Activated CD8-positive, alpha-beta memory T cell treated with anti-CD3 and anti-CD28 coated beads for 24 hours (primary cell): ENCODE measurements at regions not wholly inside any gene's neighbourhood (a gene's known extent, or its start where the extent isn't known, plus 50 kb on each side); places are given as distances from the start of the nearest gene placed in this dataset.

ENCODE experiments used
- DNase-seq: peaks from one replicate; pipeline ENCODE4 v3.0.0-alpha.2; 2020

- DNase-seq = no peak
Measured at GRCh38 chr15:68500363-68501258, 68.6 kb upstream of the ITGA11 start.

- DNase-seq = no peak
Measured at GRCh38 chr15:68501259-68501591, 69.3 kb upstream of the ITGA11 start.

DNA sequence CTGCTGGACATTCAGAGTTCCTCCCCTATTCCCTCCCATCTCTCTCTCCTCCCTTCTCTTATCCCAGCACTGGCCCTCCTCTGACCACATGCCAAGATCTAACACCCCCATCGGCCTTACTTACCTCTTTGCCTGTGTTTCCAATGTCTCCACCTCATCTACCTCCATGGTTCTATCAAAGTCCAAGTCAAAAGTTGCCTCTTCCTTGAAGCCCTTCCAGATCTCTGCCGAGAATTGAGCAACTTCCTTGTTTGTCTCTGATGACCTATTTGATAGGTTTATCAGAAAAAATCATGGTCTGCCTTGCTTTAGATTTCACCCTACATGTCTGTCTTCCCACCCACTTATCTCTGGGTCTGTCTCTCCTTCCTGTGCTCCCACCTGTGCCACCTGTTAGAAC lies 69.7 kb upstream of the ITGA11 start:
- peak; percentile 21 for DNase-seq

GRCh38 chr15:68502398-68502901 lies 70.5 kb upstream of the ITGA11 start:
- no peak for DNase-seq

DNA sequence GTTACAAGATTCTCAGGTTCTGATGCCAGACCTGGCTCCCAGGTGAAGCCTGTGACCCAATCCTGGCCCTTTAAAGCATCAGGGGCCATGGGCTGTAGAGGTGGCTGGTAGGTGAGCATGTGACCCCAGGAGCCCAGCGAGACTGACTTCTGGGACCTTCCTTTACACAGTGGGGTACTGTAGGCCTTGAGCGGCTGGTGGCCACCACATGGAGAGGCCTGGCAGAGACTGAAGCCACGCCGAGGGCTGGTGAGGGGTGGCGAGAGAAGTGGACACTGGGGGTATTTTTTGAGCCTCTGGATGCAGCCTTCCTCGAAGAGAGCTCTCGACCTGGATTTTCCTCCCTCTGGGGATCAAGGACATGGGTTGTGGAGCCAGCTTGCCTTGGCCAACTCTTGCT lies 71.2 kb upstream of the ITGA11 start:
- DNase-seq = peak; percentile 21

DNA sequence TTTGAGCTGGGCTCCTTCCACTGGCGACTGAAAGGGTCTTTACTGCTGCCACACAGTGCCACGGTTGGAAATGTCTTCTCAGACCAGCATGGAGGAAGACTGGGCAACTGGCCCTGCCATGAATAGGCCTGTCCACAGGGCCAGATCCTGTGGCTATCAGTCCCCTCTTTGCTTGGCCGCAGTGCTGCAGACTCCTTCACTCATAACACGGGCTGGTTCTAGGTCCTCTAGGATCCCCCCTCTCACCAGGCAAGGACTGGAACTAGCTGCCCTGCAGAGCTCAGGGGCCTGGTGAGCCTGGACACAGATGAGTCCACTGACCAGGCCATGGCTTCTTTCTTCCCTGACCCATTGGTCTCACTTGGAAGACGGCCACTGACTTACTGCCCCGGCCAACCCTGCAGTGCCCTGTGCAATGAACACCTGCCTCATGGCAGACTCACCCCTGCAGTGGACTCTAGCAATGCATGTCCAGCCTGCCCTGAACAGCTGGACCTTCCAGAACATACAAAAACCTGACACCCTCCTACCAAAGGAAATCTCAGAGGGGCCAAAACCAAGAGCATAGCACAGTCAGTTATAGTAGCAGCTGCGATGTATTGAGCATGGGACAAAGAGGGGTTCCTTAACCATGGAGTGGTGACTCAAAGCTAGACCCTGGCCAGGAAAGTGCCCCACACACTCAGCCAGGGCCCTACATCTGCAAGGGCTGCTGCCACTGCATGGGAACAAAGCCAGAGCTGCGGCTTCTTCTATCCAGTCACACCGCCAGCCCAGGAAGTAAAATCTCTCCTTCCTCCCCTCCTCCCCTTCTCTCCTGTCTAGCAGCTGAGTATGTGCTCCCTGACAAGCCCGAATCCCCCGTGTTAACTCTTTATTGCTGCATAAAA lies 72.1 kb upstream of the ITGA11 start:
- DNase-seq = peak; percentile 40

DNA sequence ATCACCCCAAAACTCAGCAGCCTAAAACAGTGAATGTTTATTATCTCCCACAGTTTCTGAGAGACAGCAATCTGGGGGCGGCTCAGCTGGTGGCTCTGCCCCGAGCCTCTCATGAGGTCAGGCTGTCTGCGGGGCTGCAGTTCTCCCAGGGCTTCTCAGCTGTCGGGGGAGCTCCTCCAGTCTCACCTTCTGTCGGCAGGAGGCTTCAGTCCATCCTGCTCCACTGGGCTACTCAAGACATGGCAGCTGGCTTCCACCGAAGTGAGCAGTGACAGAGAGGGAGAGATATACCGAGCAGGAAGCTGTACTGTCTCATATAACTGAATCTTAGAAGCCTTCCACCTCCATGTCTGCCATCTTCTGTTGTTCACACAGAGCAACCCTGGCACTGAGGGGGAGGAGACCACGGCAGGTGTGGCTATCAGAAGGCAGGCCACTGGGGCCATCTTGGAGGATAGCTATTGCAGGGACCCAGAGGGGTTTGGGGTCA lies 72.8 kb upstream of the ITGA11 start:
- DNase-seq = peak; percentile 35

- peak; percentile 26 for DNase-seq
Measured at GRCh38 chr15:68506071-68506470, 72.7 kb upstream of the CORO2B start.

GRCh38 chr15:68507447-68507846 lies 71.3 kb upstream of the CORO2B start:
- DNase-seq = no peak

DNA sequence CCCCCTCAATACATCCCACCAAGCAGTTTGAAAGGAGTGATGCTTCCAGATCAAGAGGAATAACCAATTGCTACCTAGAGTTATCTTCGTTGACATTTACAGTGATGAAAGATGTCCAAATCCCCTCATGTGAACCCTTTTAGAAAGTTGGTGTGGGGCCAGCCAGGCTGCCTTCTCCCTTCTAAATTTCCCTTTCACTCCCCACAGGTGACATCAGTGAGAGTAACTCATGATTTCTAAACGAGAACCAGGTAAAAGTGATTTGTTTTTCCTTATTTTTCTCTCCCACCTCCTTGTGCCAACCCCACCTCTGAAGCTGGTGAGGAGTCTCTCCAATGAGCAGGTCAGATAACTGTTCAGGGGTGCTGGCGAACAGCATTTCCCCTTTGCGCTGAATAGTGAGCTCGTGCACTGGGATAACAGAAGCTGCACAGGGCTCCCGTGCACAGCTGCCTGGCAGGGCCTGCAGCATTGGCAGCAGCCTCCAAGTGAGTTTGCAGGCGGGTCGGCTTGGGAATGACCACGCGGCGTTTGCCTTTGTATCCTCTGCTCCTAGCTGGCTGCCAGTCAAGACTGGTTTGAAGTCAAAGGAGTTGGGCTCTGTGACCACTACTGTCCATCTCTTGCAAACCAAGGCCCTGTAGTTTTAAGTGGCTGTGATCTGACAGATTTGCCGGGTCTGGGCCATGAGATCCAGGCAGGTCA lies 70.2 kb upstream of the CORO2B start:
- DNase-seq = peak; percentile 17

DNA sequence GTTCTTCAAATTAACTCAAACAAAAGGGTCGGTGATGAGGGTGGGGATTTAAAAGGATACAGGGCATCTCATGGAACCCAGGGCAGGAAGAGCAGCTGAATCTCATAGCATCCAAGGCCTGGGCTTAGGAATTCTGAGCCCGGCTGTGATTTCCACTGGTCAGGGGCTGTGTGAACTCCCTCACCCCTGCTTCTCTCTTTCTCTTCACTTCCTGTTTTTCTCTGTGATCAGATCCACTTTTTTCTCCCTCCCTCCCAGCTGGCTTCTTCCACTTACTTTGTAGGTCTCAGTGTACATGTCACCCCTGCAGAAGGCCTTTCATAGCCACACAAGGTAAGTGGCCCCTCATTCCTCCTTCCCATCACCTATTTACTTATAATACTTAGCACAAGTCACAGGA lies 68.2 kb upstream of the CORO2B start:
- peak; percentile 17 for DNase-seq

DNA sequence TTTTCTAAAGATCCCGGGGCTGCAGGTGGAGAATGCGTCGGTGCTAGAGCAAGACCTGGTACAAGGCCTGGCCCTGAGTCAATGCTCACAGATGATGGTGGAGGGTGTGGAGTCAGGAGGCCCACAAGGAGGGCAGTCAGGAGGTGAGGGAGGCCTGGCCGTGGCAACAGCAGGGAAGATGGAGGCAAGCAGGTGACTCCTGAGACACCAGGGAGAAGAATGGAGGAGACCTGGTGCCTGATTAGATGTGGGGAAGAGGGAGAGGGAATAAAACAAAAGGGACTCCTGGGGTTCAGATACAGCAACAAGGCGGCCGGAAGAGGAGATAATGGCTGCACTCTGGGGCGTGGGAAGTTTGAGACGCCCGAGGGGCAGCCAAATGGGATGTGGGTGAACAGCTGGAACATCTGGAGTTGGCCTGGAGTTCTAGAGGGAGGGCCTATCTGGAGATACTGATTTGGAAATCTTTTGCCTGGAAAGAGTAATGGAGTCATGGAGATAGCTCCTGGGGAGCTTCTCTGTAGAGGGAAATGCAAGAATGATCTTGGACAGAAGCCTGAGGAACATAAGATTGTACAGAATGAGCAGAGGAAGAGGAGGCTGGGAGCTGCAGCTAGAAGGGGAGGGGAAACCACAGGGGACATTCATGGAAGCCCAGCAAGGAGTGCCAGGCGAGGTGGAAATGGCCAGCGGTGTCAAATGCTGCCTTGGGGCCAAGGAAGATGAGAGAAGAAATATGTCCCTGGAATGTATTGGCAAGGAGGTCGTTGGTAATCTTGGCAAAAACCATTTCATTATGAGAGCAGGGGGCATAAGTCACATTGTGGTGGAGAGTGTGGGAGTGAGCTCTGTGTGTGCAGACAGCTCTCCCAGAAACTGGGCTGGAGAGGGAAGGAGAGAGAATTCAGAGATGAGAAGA lies 67.5 kb upstream of the CORO2B start:
- peak; percentile 9 for DNase-seq

DNA sequence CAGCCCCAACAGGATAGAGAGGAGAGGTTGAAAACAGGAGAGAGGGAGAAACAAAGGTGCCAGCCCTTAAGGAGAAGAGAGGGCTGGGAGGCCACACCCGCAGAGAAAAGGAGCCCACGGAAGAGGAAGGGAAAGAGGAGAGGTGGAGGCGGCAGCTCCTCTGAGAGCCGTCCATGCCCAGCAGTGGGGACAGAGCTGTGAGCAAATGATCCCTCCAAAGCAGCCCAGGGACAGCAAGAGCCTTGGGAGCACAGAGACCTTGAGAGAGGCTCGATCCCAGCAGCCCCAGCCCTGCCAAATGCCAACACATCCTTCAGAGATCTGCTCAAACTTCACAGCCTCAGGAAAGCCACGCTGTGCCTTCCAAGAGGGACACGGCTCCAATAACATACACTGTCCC lies 66.7 kb upstream of the CORO2B start:
- peak; percentile 9 for DNase-seq

GRCh38 chr15:68512598-68512997 lies 66.2 kb upstream of the CORO2B start:
- DNase-seq = peak; percentile 3

DNA sequence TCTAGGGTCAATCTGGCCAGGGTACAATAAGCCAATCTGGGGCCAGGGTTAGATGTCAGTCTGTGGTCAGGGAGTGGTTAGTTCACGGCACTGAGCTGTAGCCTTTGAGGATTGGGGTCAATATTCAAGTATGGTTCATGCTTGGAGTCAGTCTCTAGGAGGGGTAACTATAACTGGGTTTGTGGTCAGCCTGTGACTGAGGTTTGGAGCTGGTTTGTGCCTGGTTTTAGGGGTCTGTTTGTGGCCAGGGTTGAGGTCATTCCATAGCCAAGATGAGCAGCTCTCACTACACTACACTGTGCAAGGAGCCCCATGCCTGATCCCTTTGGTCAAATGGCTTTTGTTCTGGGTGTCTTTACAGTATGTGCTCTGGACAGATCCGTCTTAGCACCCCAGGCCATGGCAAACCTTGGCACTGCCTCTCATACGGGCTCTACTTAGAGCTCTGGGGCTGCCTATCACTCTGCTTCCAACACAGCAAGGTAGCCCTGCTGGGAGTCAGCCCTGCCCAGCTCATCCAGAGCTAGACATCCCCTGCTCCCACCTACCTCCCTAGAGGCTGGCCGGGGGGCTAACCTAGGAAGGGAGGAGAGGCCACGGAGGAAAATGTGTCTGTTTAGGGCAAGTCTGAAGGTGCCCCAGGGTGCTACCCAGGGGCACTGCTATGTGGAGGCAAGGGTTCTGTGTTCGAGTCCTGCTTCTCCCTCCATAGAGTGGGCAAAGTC lies 63.3 kb upstream of the CORO2B start:
- DNase-seq = no peak

GRCh38 chr15:68517285-68517761 lies 61.5 kb upstream of the CORO2B start:
- DNase-seq = no peak

- DNase-seq = no peak
Measured at GRCh38 chr15:68518046-68518445, 60.7 kb upstream of the CORO2B start.

GRCh38 chr15:68518785-68519430 lies 59.9 kb upstream of the CORO2B start:
- DNase-seq = no peak

GRCh38 chr15:68524753-68525584 lies 53.8 kb upstream of the CORO2B start:
- DNase-seq = no peak
